HCT116 (cell line): ENCODE measurements at regions not wholly inside any gene's neighbourhood (a gene's known extent, or its start where the extent isn't known, plus 50 kb on each side); places are given as distances from the start of the nearest gene placed in this dataset.

ENCODE experiments used
- ATAC-seq: fragments of 200-7000 bp; cut with Tn5 transposase; 2 replicates; pipeline ENCODE4 v1.9.1; 2020; ENCODE audit warnings: mild to moderate bottlenecking, moderate library complexity
- BruUV-seq: library from RNA; stranded (reverse); fragments of 400-500 nt; replicated peaks from 2 replicates; lab custom pipeline; 2021; lab: Mats Ljungman, UMichigan
- CTCF ChIA-PET: fragments of 300-600 bp; sonication (Branson Sonifier 250); formaldehyde crosslinking; loops from one replicate; lab custom pipeline; 2021; ENCODE audit warnings: antibody characterized with exemption; lab: Charles Lee
- POLR2A ChIA-PET: fragments of 300-600, 350-600 bp; sonication (Branson Sonifier 250); formaldehyde crosslinking; loops from one replicate; lab custom pipeline; 2021; ENCODE audit warnings: antibody characterized with exemption; lab: Charles Lee
- RAD21 ChIA-PET, 2 experiments: fragments of 300-600 bp; sonication (Branson Sonifier 250); formaldehyde crosslinking; loops; one replicate each; lab custom pipeline; 2023; ENCODE audit warnings: low total read pairs in 2 of 2; ENCODE audit not compliant: uncharacterized antibody in 2 of 2, unreplicated experiment in 2 of 2, low non-redundant PET in 1 of 2; lab: Charles Lee
- DNase-seq: peaks from one replicate; pipeline ENCODE4 v3.0.0-alpha.2; 2010; ENCODE audit warnings: low read depth, low spot score
- H2AFZ ChIP-seq: fragments of 200-600 bp; shearing (Covaris generic), sonication (generic); 2 replicates; pipeline ENCODE4 v1.6.1; 2017; ENCODE audit warnings: low read depth, mixed run types, mixed read lengths, antibody characterized with exemption, low read length; ENCODE audit not compliant: poor library complexity, severe bottlenecking
- H3K27ac ChIP-seq: 2 replicates; pipeline ENCODE4 v1.5.1; 2012; ENCODE audit warnings: low read depth, low read length
- H3K27me3 ChIP-seq: fragments of 200-600 bp; sonication (generic); 2 replicates; pipeline ENCODE4 v1.6.1; 2016; ENCODE audit warnings: mixed run types, low read length, mixed read lengths; ENCODE audit not compliant: insufficient read depth
- H3K36me3 ChIP-seq, 2 experiments: fragments of 200-500 bp in 1 of 2; fragments of 200-600 bp in 1 of 2; sonication (Bioruptor generic) in 1 of 2; sonication (generic) in 1 of 2; 2 replicates each; pipeline versions ENCODE4 v1.5.1 to v1.6.1; 2014 to 2016; ENCODE audit warnings: low read length in 2 of 2, inconsistent platforms in 1 of 2, mixed read lengths in 1 of 2, mixed run types in 1 of 2; ENCODE audit not compliant: insufficient read depth in 2 of 2, control insufficient read depth in 1 of 2
- H3K4me1 ChIP-seq, 2 experiments: fragments of 200-600 bp in 1 of 2; sonication (generic) in 1 of 2; 2 replicates each; pipeline versions ENCODE4 v1.5.1 to v1.6.1; 2012 to 2017; ENCODE audit warnings: low read length in 2 of 2, inconsistent platforms in 1 of 2, mild to moderate bottlenecking in 1 of 2, mixed read lengths in 1 of 2, mixed run types in 1 of 2, moderate library complexity in 1 of 2; ENCODE audit not compliant: insufficient read depth in 2 of 2, control insufficient read depth in 1 of 2
- H3K4me2 ChIP-seq: fragments of 200-600 bp; sonication (generic); 2 replicates; pipeline ENCODE4 v1.6.1; 2017; ENCODE audit warnings: mixed run types, low read length, mixed read lengths
- H3K4me3 ChIP-seq, 2 experiments: fragments of 200-600 bp in 1 of 2; sonication (generic) in 1 of 2; replicated peaks in 1 of 2; 2 replicates each; pipeline ENCODE4 v1.5.1; 2011 to 2016; ENCODE audit warnings: low read length in 2 of 2, control low read depth in 1 of 2, low read depth in 1 of 2, mild to moderate bottlenecking in 1 of 2, mixed read lengths in 1 of 2, mixed run types in 1 of 2
- H3K79me2 ChIP-seq: fragments of 200-600 bp; sonication (generic); 2 replicates; pipeline ENCODE4 v1.6.1; 2017; ENCODE audit warnings: mild to moderate bottlenecking, mixed run types, low read length, moderate library complexity, mixed read lengths; ENCODE audit not compliant: insufficient read depth
- H3K9ac ChIP-seq: fragments of 200-600 bp; sonication (generic); 2 replicates; pipeline ENCODE4 v1.6.1; 2016; ENCODE audit warnings: low read length, mixed read lengths
- H3K9me2 ChIP-seq: fragments of 200-600 bp; sonication (generic), shearing (Covaris generic); 2 replicates; pipeline ENCODE4 v1.6.1; 2017; ENCODE audit warnings: mixed run types, mild to moderate bottlenecking, moderate library complexity; ENCODE audit not compliant: insufficient read depth
- H3K9me3 ChIP-seq, 2 experiments: fragments of 200-500 bp in 1 of 2; fragments of 200-600 bp in 1 of 2; sonication (Bioruptor generic) in 1 of 2; sonication (generic) in 1 of 2; 2 replicates each; pipeline ENCODE4 v1.6.1; 2014 to 2017; ENCODE audit warnings: low read length in 2 of 2, mixed read lengths in 2 of 2, inconsistent platforms in 1 of 2, low read depth in 1 of 2, mild to moderate bottlenecking in 1 of 2, mixed run types in 1 of 2, moderate library complexity in 1 of 2; ENCODE audit not compliant: control insufficient read depth in 1 of 2, insufficient read depth in 1 of 2
- H4K20me1 ChIP-seq: fragments of 200-600 bp; sonication (generic), shearing (Covaris generic); 2 replicates; pipeline ENCODE4 v1.6.1; 2017; ENCODE audit warnings: mixed run types, mild to moderate bottlenecking, moderate library complexity; ENCODE audit not compliant: insufficient read depth
- EGR1 ChIP-seq: IDR thresholded peaks from 2 replicates; pipeline ENCODE4 v1.6.1; 2012; ENCODE audit warnings: low read depth
- ELF1 ChIP-seq: IDR thresholded peaks from 2 replicates; pipeline ENCODE4 v1.6.1; 2012; ENCODE audit warnings: low read depth, borderline replicate concordance
- EZH2 ChIP-seq: fragments of 200-600 bp; sonication (generic); IDR thresholded peaks from 2 replicates; pipeline ENCODE4 v1.6.1; 2017; ENCODE audit warnings: antibody characterized with exemption, mixed run types
- FOSL1 ChIP-seq: IDR thresholded peaks from 2 replicates; pipeline ENCODE4 v1.6.1; 2012; ENCODE audit warnings: low read depth
- JUND ChIP-seq: IDR thresholded peaks from 2 replicates; pipeline ENCODE4 v1.6.1; 2012
- REST ChIP-seq: IDR thresholded peaks from 2 replicates; pipeline ENCODE4 v1.6.1; 2012; ENCODE audit warnings: low read depth
- TCF7L2 ChIP-seq: IDR thresholded peaks from 2 replicates; pipeline ENCODE4 v1.7.0; 2011; ENCODE audit warnings: borderline replicate concordance, inconsistent platforms; ENCODE audit not compliant: insufficient read depth, insufficient read length; ENCODE audit errors: extremely low read depth
- YY1 ChIP-seq: IDR thresholded peaks from 2 replicates; pipeline ENCODE4 v1.6.1; 2011; ENCODE audit warnings: low read length, low read depth, moderate library complexity, mild to moderate bottlenecking; ENCODE audit not compliant: insufficient replicate concordance; ENCODE audit errors: extremely low read depth
- ZBTB33 ChIP-seq: IDR thresholded peaks from 2 replicates; pipeline ENCODE4 v1.6.1; 2011; ENCODE audit warnings: mild to moderate bottlenecking, low read length, moderate library complexity; ENCODE audit not compliant: insufficient replicate concordance; ENCODE audit errors: extremely low read depth
- ZFX ChIP-seq: fragments of 450-650 bp; IDR thresholded peaks from 2 replicates; pipeline ENCODE4 v1.6.1; 2017
- intact Hi-C: fragments of 100-400 bp; cut with micrococcal nuclease; formaldehyde crosslinking; loops from 2 replicates; pipeline ENCODE4 v1.10.0; 2022

GRCh38 chr2:128403814-128404708 is 85.4 kb upstream of the HS6ST1 start:
- no TSS peak for BruUV-seq
- H3K4me2 ChIP-seq, result no peak overlapping the region
- no peaks in the 10 kb centered on the region for H3K9me2 ChIP-seq
- ATAC-seq, result no peak
- no peaks in the 10 kb centered on the region for H3K9me3 ChIP-seq
- H4K20me1 ChIP-seq, result no peaks in the 10 kb centered on the region
- no peak overlapping the region for H3K27ac ChIP-seq
- CTCF ChIA-PET, result interaction anchor here (1.4 kb wide), 1 partner anchor 17 kb away, joined by 5 read pairs; no protein-coding TSS in a partner anchor
- no peak overlapping the region for H2AFZ ChIP-seq
- no peak for DNase-seq
- H3K4me1 ChIP-seq, result no peaks in the 10 kb centered on the region; a peak in 1 of 4 replicates
- H3K36me3 ChIP-seq, result no peaks in the 10 kb centered on the region
- intact Hi-C loops, result no loop called here
- no peak overlapping the region for H3K9ac ChIP-seq
- H3K27me3 ChIP-seq, result no peaks in the 10 kb centered on the region
- RAD21 ChIA-PET, result no interaction called here
- TF ChIP-seq YY1 (no peak), FOSL1 (no peak), ELF1 (no peak), EGR1 (no peak), ZFX (no peak), TCF7L2 (no peak), JUND (no peak), ZBTB33 (no peak), REST (no peak), EZH2 (no peak)
- H3K4me3 ChIP-seq, result no peak overlapping the region
- POLR2A ChIA-PET, result no interaction called here
- no peaks in the 10 kb centered on the region for H3K79me2 ChIP-seq
